ENCODE measurements at regions not wholly inside any gene's neighbourhood (a gene's known extent, or its start where the extent isn't known, plus 50 kb on each side); places are given as distances from the start of the nearest gene placed in this dataset.
"Not testable (repeated sequence)": the region's sequence is repeated elsewhere in the genome, so short reads cannot be mapped to it uniquely, and the experiment has no call there.

DNA sequence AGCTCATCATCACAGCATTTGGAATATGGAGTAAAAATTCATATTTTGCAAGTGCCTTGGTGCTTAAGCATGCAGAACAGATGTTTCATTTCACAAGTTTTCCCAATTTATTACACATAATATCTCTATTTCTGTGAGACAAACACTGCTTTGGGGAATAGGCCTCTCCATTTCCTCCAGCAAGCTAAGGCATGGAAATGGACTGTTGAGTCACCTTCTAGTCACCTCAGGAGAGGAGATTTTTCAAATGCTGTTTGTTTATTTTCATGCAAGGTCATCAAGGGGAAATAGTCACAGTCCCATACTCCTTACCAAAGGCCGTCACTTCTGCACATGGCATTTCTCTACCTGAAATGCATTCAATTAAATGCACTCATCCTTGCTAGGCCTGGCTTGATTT is 57.4 kb upstream of the NUTM2D start:
- not testable (repeated sequence) for DNase-seq (ENCODE audit: low spot score in 2 of 2); H3K36me3 Mint-ChIP-seq; H3K27ac Mint-ChIP-seq; H3K4me3 Mint-ChIP-seq; H3K4me1 Mint-ChIP-seq; H3K9me3 Mint-ChIP-seq; ATAC-seq

DNA sequence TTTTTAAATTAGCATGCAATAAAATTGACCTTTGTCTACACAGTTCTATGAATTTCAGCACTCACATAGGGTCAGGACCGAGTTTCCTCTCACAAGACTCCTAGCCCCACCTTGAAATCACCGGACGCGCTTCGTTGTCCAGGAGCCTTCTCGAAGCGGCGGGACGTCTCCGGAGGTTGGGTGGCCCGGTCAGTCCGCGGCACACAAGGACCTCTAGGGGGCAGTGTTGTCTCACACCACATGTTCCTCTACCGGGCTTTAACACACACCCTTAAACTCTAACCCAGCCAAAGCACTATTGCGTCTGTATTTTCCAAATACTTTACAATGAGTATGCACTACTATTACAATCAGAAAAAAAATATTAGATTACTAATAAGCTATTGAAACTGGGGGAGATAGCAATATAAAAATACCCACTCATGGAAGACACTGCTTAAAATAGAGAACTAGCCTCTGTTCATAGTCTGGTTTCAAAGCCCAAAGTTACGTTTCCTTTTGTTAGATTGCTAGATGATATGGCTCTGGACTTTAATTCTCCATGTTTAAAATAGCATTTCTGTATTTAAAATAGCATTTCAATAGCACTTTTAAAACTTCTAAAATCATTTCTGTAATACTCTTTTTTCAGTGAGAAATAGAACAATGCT is 56.0 kb upstream of the NUTM2D start:
- not testable (repeated sequence) for H3K4me1 Mint-ChIP-seq; H3K36me3 Mint-ChIP-seq; H3K9me3 Mint-ChIP-seq; DNase-seq (ENCODE audit: low spot score in 2 of 2); H3K4me3 Mint-ChIP-seq; H3K27ac Mint-ChIP-seq
- peak; percentile 93 for ATAC-seq

DNA sequence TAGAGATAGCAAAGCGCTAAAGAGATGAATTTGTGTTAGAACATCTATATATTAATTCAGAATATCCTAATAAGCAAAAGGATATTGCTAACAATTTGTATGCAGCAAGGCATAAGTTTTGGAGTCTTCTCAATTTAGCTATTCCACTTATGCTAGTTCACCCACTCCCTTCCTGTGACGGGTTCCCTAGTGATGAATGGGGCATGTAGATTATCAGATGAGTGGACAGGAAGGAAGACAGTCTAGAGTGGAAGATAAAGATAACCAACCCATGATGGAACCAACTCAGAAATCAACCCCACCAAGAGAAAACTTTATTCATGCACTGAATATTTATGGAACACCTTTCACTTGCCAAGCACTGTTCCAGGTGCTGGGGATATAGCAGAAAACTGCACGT is 55.4 kb upstream of the NUTM2D start:
- H3K36me3 Mint-ChIP-seq; ATAC-seq; H3K4me3 Mint-ChIP-seq; DNase-seq (ENCODE audit: low spot score in 2 of 2); H3K9me3 Mint-ChIP-seq; H3K27ac Mint-ChIP-seq; H3K4me1 Mint-ChIP-seq: not testable (repeated sequence)

DNA sequence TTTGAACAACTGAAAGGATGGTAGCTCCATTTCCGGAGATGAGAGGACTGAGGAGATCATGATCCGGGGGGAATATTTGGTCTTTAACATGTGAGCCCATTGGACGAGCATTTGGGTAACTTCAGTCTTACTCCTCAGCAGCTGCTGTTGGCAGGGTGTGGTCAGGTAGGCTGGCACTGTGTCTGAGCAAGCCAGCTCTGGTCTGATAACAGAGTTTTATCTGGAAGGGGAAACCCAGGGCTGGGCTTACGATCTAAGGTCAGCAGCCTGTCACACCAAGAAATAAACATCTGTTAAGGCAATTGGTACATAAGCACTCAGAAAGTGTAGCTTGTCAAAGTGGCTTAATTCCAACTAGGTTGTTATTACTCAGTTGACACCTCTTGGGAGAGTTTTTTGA is 53.8 kb upstream of the NUTM2D start:
- H3K4me3 Mint-ChIP-seq; H3K27ac Mint-ChIP-seq; DNase-seq (ENCODE audit: low spot score in 2 of 2); H3K9me3 Mint-ChIP-seq; ATAC-seq; H3K4me1 Mint-ChIP-seq; H3K36me3 Mint-ChIP-seq: not testable (repeated sequence)

DNA sequence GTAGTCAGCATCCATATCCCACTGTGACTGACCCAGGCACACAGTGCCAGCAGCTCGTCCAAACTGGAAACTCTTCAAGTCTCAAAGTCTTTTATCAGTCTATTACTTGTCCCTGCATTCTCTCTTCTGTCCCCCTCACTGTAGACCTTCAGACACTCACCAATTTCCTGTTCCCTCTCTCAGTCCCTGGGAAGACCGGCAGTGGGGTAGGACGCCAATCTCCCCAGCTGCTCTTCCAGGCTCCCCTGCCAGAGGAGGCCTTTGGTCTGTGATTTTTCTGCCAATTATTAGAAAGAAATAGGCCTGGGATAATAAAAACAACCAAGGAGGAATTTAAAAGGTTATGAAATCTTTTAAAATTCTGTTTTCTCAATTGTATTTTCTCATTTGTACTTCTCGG is 50.9 kb upstream of the NUTM2D start:
- H3K36me3 Mint-ChIP-seq; H3K9me3 Mint-ChIP-seq; DNase-seq (ENCODE audit: low spot score in 2 of 2); ATAC-seq; H3K4me3 Mint-ChIP-seq; H3K4me1 Mint-ChIP-seq; H3K27ac Mint-ChIP-seq: not testable (repeated sequence)

Data from stimulated activated effector memory CD8-positive, alpha-beta T cell treated with anti-CD3 and anti-CD28 coated beads, Interleukin-12 subunit alpha, Interleukin-12 subunit beta, amount 100 ng/mL, for 72 hours (primary cell).